HG02763 (cell line): ENCODE measurements at regions not wholly inside any gene's neighbourhood (a gene's known extent, or its start where the extent isn't known, plus 50 kb on each side); places are given as distances from the start of the nearest gene placed in this dataset.

Experiments
- ATAC-seq: cut with Tn5 transposase; IDR thresholded peaks from one replicate; pipeline ENCODE4 v1.9.1; 2021; ENCODE audit warnings: mild to moderate bottlenecking, moderate library complexity; ENCODE audit not compliant: unreplicated experiment

GRCh38 chr2:121118951-121119350 lies 166.1 kb downstream of the TFCP2L1 start:
- no peak for ATAC-seq

- no peak for ATAC-seq
Measured at GRCh38 chr2:121120411-121120810, 164.6 kb downstream of the TFCP2L1 start.

- ATAC-seq: no peak
Measured at GRCh38 chr2:121120991-121121390, 164.0 kb downstream of the TFCP2L1 start.

- no peak for ATAC-seq
Measured at GRCh38 chr2:121121661-121122060, 163.3 kb downstream of the TFCP2L1 start.

GRCh38 chr2:121123268-121123667 lies 161.7 kb downstream of the TFCP2L1 start:
- no peak for ATAC-seq

- no peak for ATAC-seq
Measured at GRCh38 chr2:121124330-121124729, 160.7 kb downstream of the TFCP2L1 start.

- ATAC-seq: no peak
Measured at GRCh38 chr2:121125350-121125749, 159.7 kb downstream of the TFCP2L1 start.

GRCh38 chr2:121128741-121129659 lies 156.0 kb downstream of the TFCP2L1 start:
- no peak for ATAC-seq

GRCh38 chr2:121129692-121130091 lies 155.3 kb downstream of the TFCP2L1 start:
- ATAC-seq: no peak

GRCh38 chr2:121130301-121130850 lies 154.6 kb downstream of the TFCP2L1 start:
- ATAC-seq: no peak

GRCh38 chr2:121131375-121131774 lies 153.6 kb downstream of the TFCP2L1 start:
- ATAC-seq: no peak

- ATAC-seq: no peak
Measured at GRCh38 chr2:121132054-121132761, 152.8 kb downstream of the TFCP2L1 start.

GRCh38 chr2:121132762-121133107 lies 152.3 kb downstream of the TFCP2L1 start:
- no peak for ATAC-seq

GRCh38 chr2:121133551-121134319 lies 151.3 kb downstream of the TFCP2L1 start:
- no peak for ATAC-seq

- ATAC-seq: no peak
Measured at GRCh38 chr2:121134728-121135127, 150.3 kb downstream of the TFCP2L1 start.

GRCh38 chr2:121135168-121135853 lies 149.7 kb downstream of the TFCP2L1 start:
- no peak for ATAC-seq

GRCh38 chr2:121136323-121136722 lies 148.7 kb downstream of the TFCP2L1 start:
- no peak for ATAC-seq

GRCh38 chr2:121137571-121137970 lies 147.4 kb downstream of the TFCP2L1 start:
- ATAC-seq: no peak

GRCh38 chr2:121140734-121141133 lies 144.3 kb downstream of the TFCP2L1 start:
- ATAC-seq: no peak

- ATAC-seq: no peak
Measured at GRCh38 chr2:121142452-121142851, 142.6 kb downstream of the TFCP2L1 start.

- ATAC-seq: no peak
Measured at GRCh38 chr2:121144111-121144510, 140.9 kb downstream of the TFCP2L1 start.
